SK-N-SH treated with all-trans-retinoic acid at 6 μM for 48 hours (cell line): ENCODE measurements at regions not wholly inside any gene's neighbourhood (a gene's known extent, or its start where the extent isn't known, plus 50 kb on each side); places are given as distances from the start of the nearest gene placed in this dataset.
"Not testable (repeated sequence)": the region's sequence is repeated elsewhere in the genome, so short reads cannot be mapped to it uniquely, and the experiment has no call there.

Source experiments
- ATAC-seq: fragments of 200-7000 bp; cut with Tn5 transposase; 3 replicates; pipeline ENCODE4 v1.9.1; 2020; ENCODE audit warnings: mild to moderate bottlenecking, moderate library complexity
- ARNTL ChIP-seq: fragments of 450-650 bp; formaldehyde crosslinking; IDR thresholded peaks from 2 replicates; pipeline ENCODE4 v1.5.0; 2020; ENCODE audit warnings: low read depth, mild to moderate bottlenecking, moderate library complexity, borderline replicate concordance
- CREB5 ChIP-seq: fragments of 250-450 bp; sonication (Bioruptor Pico); IDR thresholded peaks from 2 replicates; pipeline ENCODE4 v1.5.1; 2020; ENCODE audit warnings: low read depth, mild to moderate bottlenecking, moderate library complexity
- CSDC2 ChIP-seq: fragments of 250-450 bp; sonication (Bioruptor Pico); IDR thresholded peaks from 2 replicates; pipeline ENCODE4 v1.5.0; 2020; ENCODE audit warnings: mild to moderate bottlenecking, moderate library complexity
- CSRNP3 ChIP-seq: fragments of 250-450 bp; sonication (Bioruptor Pico); IDR thresholded peaks from 2 replicates; pipeline ENCODE4 v1.5.1; 2021; ENCODE audit warnings: mild to moderate bottlenecking, moderate library complexity
- ESRRG ChIP-seq: fragments of 250-450 bp; sonication (Bioruptor Pico); IDR thresholded peaks from 2 replicates; pipeline ENCODE4 v1.6.1; 2021; ENCODE audit warnings: mild to moderate bottlenecking
- GLIS3 ChIP-seq: fragments of 250-450 bp; sonication (Bioruptor Pico); IDR thresholded peaks from 2 replicates; pipeline ENCODE4 v1.5.0; 2020; ENCODE audit warnings: mild to moderate bottlenecking, moderate library complexity
- OSR1 ChIP-seq: fragments of 250-450 bp; sonication (Bioruptor Pico); IDR thresholded peaks from 2 replicates; pipeline ENCODE4 v1.8.0; 2022; ENCODE audit warnings: moderate library complexity, mild to moderate bottlenecking, inconsistent platforms
- PATZ1 ChIP-seq: fragments of 250-450 bp; sonication (Bioruptor Pico); IDR thresholded peaks from 2 replicates; pipeline ENCODE4 v1.8.0; 2020; ENCODE audit warnings: mild to moderate bottlenecking, moderate library complexity, borderline replicate concordance
- POU6F1 ChIP-seq: fragments of 250-450 bp; sonication (Bioruptor Pico); IDR thresholded peaks from 2 replicates; pipeline ENCODE4 v1.8.0; 2021; ENCODE audit warnings: low read depth, mild to moderate bottlenecking, moderate library complexity, borderline replicate concordance
- PPARA ChIP-seq: fragments of 250-450 bp; sonication (Bioruptor Pico); IDR thresholded peaks from 2 replicates; pipeline ENCODE4 v1.5.0; 2020; ENCODE audit warnings: mild to moderate bottlenecking, borderline replicate concordance
- RARB ChIP-seq: fragments of 250-450 bp; sonication (Bioruptor Pico); IDR thresholded peaks from 2 replicates; pipeline ENCODE4 v1.8.0; 2021; ENCODE audit warnings: mild to moderate bottlenecking, moderate library complexity
- TCF4 ChIP-seq: fragments of 250-450 bp; sonication (Bioruptor Pico); IDR thresholded peaks from 2 replicates; pipeline ENCODE4 v1.8.0; 2021; ENCODE audit warnings: mild to moderate bottlenecking, moderate library complexity, borderline replicate concordance
- TOX ChIP-seq: fragments of 250-450 bp; sonication (Bioruptor Pico); IDR thresholded peaks from 2 replicates; pipeline ENCODE4 v1.8.0; 2021; ENCODE audit warnings: mild to moderate bottlenecking, moderate library complexity, borderline replicate concordance
- TSHZ2 ChIP-seq: fragments of 250-450 bp; sonication (Bioruptor Pico); IDR thresholded peaks from 2 replicates; pipeline ENCODE4 v1.5.0; 2020; ENCODE audit warnings: mild to moderate bottlenecking, moderate library complexity
- ZC3H10 ChIP-seq: fragments of 250-450 bp; sonication (Bioruptor Pico); IDR thresholded peaks from 2 replicates; pipeline ENCODE4 v1.5.1; 2021; ENCODE audit warnings: mild to moderate bottlenecking, moderate library complexity
- ZNF565 ChIP-seq: fragments of 450-650 bp; formaldehyde crosslinking; conservative IDR thresholded peaks from 2 replicates; pipeline ENCODE4 v1.5.0; 2020; ENCODE audit warnings: low read depth, mild to moderate bottlenecking, moderate library complexity
- ZNF70 ChIP-seq: fragments of 450-650 bp; formaldehyde crosslinking; IDR thresholded peaks from 2 replicates; pipeline ENCODE4 v1.5.0; 2020; ENCODE audit warnings: mild to moderate bottlenecking, moderate library complexity
- ZNF8 ChIP-seq: fragments of 450-650 bp; formaldehyde crosslinking; IDR thresholded peaks from 2 replicates; pipeline ENCODE4 v1.5.0; 2020; ENCODE audit warnings: mild to moderate bottlenecking, moderate library complexity

- TF ChIP-seq OSR1 (CRISPR knock-in tag) (no peak), ZC3H10 (CRISPR knock-in tag) (no peak), ARNTL (CRISPR knock-in tag) (no peak), ZNF8 (CRISPR knock-in tag) (no peak), CREB5 (CRISPR knock-in tag) (no peak), ESRRG (no peak), RARB (no peak), POU6F1 (no peak), CSRNP3 (CRISPR knock-in tag) (no peak)
- peak; percentile 40 for ATAC-seq
These were observed 77.1 kb upstream of the UBE2E1 start for GRCh38 chr3:23728601-23729117.

- not testable (repeated sequence) for ATAC-seq
These were observed 76.4 kb upstream of the UBE2E1 start for GRCh38 chr3:23729362-23729761.

- no peak for TF ChIP-seq GLIS3 (CRISPR knock-in tag)
- TF ChIP-seq TSHZ2 (CRISPR knock-in tag) = no peak
- no peak for TF ChIP-seq ZNF565
- TF ChIP-seq PPARA (CRISPR knock-in tag) = no peak
- TF ChIP-seq ESRRG = no peak
- TF ChIP-seq CSDC2 = no peak
- TF ChIP-seq PATZ1 (CRISPR knock-in tag) = no peak
- no peak for TF ChIP-seq TCF4 (CRISPR knock-in tag)
- TF ChIP-seq RARB = no peak
- no peak for TF ChIP-seq ZNF70 (CRISPR knock-in tag)
- TF ChIP-seq ARNTL (CRISPR knock-in tag) = no peak
- TF ChIP-seq OSR1 (CRISPR knock-in tag) = no peak
- no peak for TF ChIP-seq CSRNP3 (CRISPR knock-in tag)
- no peak for TF ChIP-seq ZC3H10 (CRISPR knock-in tag)
- TF ChIP-seq ZNF8 (CRISPR knock-in tag) = no peak
- no peak for TF ChIP-seq TOX (CRISPR knock-in tag)
- no peak for ATAC-seq
These were observed 71.3 kb upstream of the UBE2E1 start for GRCh38 chr3:23734481-23734880.
